RPMI8226 (cell line): ENCODE measurements at regions not wholly inside any gene's neighbourhood (a gene's known extent, or its start where the extent isn't known, plus 50 kb on each side); places are given as distances from the start of the nearest gene placed in this dataset.
"Not testable (repeated sequence)": the region's sequence is repeated elsewhere in the genome, so short reads cannot be mapped to it uniquely, and the experiment has no call there.

Experiments used
- DNase-seq: peaks from one replicate; pipeline ENCODE4 v3.0.0-alpha.2; 2015

DNA sequence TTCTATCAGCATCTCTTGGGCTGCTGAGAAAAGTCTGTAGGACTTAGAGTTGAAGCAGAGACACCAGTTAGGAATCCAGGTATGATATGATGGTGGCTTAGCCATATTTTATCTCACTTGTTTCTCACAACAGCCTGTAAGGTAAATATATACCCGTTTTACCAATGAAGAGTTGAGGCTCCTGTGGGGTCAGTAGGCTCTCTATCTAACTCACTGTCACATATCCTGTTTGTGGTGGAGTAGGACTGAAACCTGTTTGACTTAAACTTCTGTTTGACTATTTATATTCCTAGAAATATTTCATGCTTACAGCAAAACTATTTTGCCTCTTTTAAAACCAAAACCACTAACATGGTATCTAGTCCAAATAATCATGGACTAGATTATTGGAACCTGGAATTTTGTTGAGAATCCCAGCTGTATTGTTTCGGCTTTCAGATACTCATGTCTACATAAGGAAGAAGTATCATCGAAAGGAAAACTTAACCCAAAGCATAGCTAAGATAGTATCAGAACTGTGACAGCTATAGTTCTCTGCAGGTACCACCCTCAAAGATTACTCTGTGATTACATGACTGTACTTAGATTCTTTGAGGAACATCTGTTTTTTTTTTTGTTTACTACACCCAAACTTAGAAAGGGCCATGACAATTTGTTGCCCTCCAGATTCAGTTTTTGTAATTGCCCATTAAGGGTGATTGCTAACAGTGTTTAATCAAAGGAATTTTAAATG, 216.1 kb upstream of the THUMPD2 start:
- no peak for DNase-seq

- no peak for DNase-seq
These were observed 215.1 kb upstream of the THUMPD2 start for GRCh38 chr2:39994151-39994550.

- no peak for DNase-seq
These were observed 212.2 kb upstream of the THUMPD2 start for GRCh38 chr2:39991298-39991697.

DNA sequence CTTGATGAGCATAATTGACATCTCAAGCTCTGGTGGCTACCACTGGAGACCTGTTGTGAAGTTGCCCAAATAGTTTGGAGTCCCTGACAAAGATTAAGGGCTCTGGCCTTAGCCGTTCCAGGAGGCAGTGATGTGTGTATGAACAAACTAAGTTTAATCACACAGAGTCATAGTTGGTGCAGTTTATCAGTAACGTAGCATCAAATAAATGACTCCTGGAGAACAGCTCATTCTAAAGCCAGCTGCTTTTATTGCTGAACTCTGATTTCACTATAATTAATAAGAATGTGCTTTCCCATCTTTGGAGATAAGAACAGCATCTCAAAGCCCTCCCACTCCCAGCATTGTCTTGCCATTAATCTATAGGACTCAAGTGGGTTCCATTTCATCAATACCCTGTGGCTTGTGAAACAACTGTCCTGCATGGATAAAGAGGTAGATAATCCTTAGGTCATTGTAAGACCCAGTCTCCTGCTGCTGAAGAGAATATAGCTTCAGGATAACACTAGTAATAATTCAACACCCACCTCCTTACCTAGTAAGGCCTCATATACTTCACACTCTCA, 211.4 kb upstream of the THUMPD2 start:
- no peak for DNase-seq

- no peak for DNase-seq
These were observed 210.8 kb upstream of the THUMPD2 start for GRCh38 chr2:39989888-39990287.

DNA sequence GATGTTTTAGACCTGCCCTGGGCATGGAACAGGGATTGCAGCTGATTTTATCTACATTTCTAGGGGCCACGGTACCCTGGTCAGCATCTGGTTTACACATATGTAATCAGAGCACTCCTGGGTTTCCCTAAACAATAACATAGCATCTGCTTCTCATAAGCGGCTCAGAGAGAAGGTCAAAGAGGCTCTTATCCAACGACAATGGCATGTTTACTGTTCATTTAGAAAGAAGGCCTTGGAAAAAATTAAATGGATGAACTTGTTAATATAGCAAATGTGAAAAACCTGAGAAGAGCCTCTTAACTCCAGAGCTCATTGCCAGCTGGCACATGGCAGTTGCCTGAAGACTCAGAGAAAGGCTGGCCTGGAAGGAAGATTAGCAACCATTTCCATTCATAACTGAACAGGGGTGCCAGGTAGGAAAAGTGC, 202.8 kb upstream of the THUMPD2 start:
- DNase-seq: no peak

- no peak for DNase-seq
These were observed 196.5 kb upstream of the THUMPD2 start for GRCh38 chr2:39975476-39976020.

DNA sequence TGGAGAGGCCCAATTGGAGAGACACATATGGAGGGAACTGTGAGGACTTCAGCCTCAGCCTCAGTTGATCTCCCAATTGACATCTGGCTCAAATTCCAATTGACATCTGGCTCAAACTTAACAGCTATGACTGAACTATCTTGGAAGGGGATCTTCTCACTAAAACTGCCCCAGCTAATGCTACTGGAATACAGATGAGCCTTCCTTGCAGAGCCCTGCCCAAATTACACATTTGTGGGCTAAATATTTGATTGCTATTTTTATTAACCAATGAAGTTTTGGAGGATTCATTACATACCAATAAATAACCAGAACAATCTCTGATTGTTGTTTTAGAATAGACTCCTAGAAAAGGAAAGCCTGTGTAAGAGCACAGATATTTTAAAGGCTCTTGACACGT, 189.0 kb upstream of the THUMPD2 start:
- DNase-seq: no peak

DNA sequence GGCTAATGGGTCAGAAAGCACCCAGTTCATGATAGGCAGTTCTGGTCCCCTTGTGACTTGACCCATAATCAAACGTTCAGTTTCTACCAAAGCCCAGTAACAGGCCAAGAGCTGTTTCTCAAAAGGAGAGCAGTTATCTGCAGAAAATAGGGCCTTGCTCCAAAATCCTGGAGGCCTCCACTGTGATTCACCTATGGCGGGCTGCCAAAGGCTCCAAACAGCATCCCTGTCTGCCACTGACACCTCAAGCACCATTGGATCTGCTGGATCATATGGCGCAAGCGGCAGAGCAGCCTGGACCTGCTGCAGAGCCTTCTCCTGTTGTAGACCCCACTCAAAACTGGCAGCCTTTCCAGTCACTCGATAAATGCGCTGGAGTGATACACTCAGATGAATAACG, 181.6 kb upstream of the THUMPD2 start:
- DNase-seq: not testable (repeated sequence)

- no peak for DNase-seq
These were observed 175.3 kb upstream of the THUMPD2 start for GRCh38 chr2:39954346-39954745.

GRCh38 chr2:39949131-39949530, 170.1 kb upstream of the THUMPD2 start:
- no peak for DNase-seq

GRCh38 chr2:39948016-39948719, 169.1 kb upstream of the THUMPD2 start:
- DNase-seq: no peak

DNA sequence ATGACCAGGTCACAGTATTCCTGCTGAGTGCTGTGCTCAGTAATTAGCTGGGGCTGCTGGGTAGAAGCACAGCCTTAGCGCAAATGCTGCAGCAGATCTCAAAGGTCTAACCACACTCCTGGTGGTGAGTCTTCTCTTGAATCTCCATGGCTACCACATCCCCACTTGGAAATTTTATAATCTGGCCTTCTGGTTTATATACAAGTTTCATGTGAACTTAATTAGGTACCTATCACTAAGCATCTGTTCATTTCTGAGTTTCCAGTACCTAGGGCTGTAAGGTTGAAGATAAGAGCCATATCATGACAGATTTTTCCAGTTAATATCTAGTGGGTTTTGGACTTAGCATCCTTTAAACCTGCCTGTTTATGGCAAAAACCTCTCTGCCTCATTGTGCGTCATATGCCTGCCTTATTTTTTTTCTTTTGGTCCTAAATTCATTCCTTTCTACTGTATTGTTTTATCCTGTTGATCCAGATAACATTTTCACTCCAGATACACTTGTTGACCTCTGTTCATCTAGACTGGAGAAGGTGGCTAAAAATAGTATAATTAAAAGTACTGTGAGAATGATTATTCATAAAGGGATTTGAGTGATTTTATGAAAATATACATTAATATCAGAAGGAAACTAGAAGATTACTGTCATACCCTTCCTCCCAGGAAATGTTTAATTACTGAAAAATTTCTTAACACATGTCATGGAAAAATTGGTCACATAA, 168.4 kb upstream of the THUMPD2 start:
- DNase-seq: no peak

- no peak for DNase-seq
These were observed 163.9 kb upstream of the THUMPD2 start for GRCh38 chr2:39942950-39943349.

DNA sequence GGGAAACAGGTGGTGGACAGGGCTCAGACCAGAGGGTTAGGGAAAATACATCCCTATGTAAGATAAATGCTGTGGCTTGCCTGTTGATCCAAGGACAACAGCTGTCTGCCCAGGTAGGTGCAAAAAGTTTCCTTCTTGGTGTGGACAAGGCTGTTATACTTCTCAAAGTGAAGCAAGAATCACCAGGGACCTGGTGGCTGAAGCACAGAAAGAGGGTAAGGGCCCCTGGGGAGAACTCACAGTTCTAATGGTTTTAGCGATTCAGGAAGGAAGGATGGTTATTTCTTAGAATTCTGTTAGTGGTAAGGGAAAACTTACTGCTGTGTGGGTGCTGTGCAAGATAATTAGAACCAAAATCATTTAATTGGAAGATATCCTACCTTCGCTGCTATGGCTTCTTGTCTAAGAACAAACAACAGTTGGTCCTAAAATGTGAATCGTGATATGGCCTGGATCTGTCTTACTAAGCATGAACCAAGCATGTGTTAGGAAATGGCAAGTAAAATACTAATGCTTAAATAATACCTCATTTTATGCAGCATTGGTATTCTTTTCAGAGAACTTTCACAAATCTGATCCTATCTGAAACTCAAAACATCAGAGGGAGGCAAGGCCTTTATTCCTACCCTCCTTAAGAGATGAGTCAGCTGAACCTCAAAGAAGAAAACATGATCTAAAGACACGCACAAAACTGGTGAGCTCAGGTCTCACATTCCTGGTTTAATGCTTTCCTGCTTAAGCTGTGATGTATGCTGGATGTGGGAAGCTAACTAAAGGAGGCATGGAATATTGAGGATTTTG, 159.2 kb upstream of the THUMPD2 start:
- no peak for DNase-seq

DNA sequence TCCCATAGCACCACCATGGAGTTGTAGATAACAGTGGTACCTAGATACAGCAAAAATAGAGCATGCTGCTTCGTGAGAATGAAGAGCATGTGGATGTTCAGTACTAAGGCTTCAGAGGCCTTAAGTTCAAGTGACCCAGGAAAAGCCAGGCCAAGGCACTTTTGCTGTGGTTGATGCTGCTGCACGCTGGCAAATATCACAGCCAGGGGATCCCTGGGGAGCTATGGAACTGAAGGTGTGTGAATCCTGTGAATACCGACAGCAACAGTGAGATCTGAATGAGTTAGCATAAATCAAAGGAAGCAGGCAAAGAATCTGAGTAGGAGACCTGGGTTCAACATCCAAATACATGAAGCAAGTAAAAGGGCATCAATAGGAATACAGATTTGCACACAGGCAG, 158.6 kb upstream of the THUMPD2 start:
- DNase-seq: no peak

GRCh38 chr2:39934851-39935250, 155.8 kb upstream of the THUMPD2 start:
- no peak for DNase-seq

DNA sequence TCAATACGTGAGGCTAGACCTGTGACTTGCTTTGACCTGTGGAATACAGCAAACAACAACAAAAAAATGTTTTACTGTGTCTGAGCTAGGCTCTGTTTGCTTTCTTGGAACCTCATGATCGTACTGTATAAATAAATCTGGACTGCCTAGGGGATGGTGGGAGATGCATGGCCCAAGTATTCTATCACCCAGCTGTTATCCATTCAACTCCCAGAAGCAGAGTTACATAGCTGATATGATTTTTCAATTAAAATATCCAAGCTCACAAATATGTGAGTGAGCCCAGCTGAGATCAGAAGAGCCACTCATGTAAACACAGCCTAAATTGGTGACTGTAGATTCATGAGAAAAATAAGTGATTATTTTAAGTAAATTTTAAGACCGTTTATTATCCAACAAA, 154.1 kb upstream of the THUMPD2 start:
- no peak for DNase-seq

DNA sequence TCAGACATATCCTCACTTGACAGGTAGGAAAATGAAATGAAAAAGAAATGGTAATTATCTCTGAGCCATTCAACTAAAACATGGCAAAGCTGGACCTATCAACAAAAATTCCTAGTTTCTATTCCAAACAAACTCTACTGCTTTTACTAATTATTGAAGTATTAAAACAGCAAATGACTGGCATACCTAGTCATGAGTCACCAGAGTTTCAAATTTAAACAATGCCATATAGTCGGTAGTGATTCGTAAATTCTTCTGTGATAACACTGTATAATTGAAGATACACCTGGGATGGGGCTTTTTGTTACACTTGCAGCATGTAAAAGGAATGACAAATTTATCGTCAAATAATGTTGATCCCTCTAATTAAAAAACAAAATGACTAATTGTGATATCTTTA, 153.1 kb upstream of the THUMPD2 start:
- DNase-seq: no peak

GRCh38 chr2:39930175-39930917, 151.3 kb upstream of the THUMPD2 start:
- DNase-seq: no peak

GRCh38 chr2:39929531-39929930, 150.5 kb upstream of the THUMPD2 start:
- no peak for DNase-seq

DNA sequence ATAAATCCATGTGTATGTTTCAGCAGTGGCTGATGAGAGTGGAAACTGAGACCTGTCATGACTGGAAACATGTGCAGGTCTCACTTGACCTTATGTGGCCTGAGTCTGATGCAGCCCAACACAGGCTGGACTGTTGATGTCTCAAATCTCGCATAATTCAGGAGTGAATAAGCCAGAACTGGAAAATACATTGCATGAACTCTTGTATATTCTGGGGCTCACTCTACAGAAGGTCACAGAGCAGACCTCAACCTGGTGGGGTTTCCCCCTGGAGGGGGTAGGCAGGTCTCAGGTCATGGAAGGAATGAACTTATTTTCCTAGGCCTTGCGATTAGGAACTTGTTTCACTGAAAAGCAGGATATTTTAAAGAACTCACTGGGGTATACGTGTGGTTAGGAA, 146.3 kb upstream of the THUMPD2 start:
- no peak for DNase-seq
